GM23248 (cell line): ENCODE measurements at regions not wholly inside any gene's neighbourhood (a gene's known extent, or its start where the extent isn't known, plus 50 kb on each side); places are given as distances from the start of the nearest gene placed in this dataset.

Experiments used
- DNase-seq: peaks from one replicate; pipeline ENCODE4 v3.0.0-alpha.2; 2015
- H2AFZ ChIP-seq: fragments of 200-600 bp; sonication (generic); 2 replicates; pipeline ENCODE4 v1.6.1; 2016; ENCODE audit warnings: antibody characterized with exemption
- H3F3A ChIP-seq: fragments of 200-600 bp; sonication (generic); 2 replicates; pipeline ENCODE4 v1.6.1; 2016; ENCODE audit warnings: mild to moderate bottlenecking, antibody characterized with exemption, mixed run types; ENCODE audit not compliant: insufficient read depth
- H3K27ac ChIP-seq: fragments of 200-600 bp; sonication (generic); 2 replicates; pipeline ENCODE4 v1.5.1; 2016; ENCODE audit warnings: mild to moderate bottlenecking
- H3K27me3 ChIP-seq: fragments of 200-600 bp; sonication (generic); replicated peaks from 2 replicates; pipeline ENCODE4 v1.6.1; 2016; ENCODE audit warnings: mild to moderate bottlenecking; ENCODE audit not compliant: insufficient read depth
- H3K36me3 ChIP-seq: fragments of 200-600 bp; sonication (generic); 2 replicates; pipeline ENCODE4 v1.6.1; 2016; ENCODE audit warnings: low read depth, mild to moderate bottlenecking
- H3K4me1 ChIP-seq: fragments of 200-600 bp; sonication (generic); 2 replicates; pipeline ENCODE4 v1.6.1; 2016; ENCODE audit warnings: mild to moderate bottlenecking; ENCODE audit not compliant: insufficient read depth
- H3K4me2 ChIP-seq: fragments of 200-600 bp; sonication (generic); one replicate; pipeline ENCODE4 v1.6.1; 2016; ENCODE audit warnings: mild to moderate bottlenecking; ENCODE audit not compliant: unreplicated experiment
- H3K4me3 ChIP-seq: fragments of 200-600 bp; sonication (generic); 2 replicates; pipeline ENCODE4 v1.5.1; 2016; ENCODE audit warnings: mild to moderate bottlenecking
- H3K79me2 ChIP-seq: fragments of 200-600 bp; sonication (generic); 2 replicates; pipeline ENCODE4 v1.6.1; 2016; ENCODE audit warnings: mild to moderate bottlenecking; ENCODE audit not compliant: insufficient read depth
- H3K9ac ChIP-seq: fragments of 200-600 bp; sonication (generic); 2 replicates; pipeline ENCODE4 v1.6.1; 2016; ENCODE audit warnings: mild to moderate bottlenecking
- H3K9me2 ChIP-seq: fragments of 200-600 bp; sonication (generic); 2 replicates; pipeline ENCODE4 v1.6.1; 2016; ENCODE audit warnings: mixed run types, mild to moderate bottlenecking, moderate library complexity; ENCODE audit not compliant: insufficient read depth
- H3K9me3 ChIP-seq: fragments of 200-600 bp; sonication (generic); one replicate; pipeline ENCODE4 v1.6.1; 2017; ENCODE audit warnings: low read depth
- H4K20me1 ChIP-seq: fragments of 200-600 bp; sonication (generic); 2 replicates; pipeline ENCODE4 v1.6.0; 2016; ENCODE audit not compliant: insufficient read depth
- EZH2 ChIP-seq: fragments of 200-600 bp; sonication (generic); IDR thresholded peaks from 2 replicates; pipeline ENCODE4 v1.6.1; 2018; ENCODE audit warnings: antibody characterized with exemption, mild to moderate bottlenecking; ENCODE audit not compliant: insufficient read depth, poor library complexity, severe bottlenecking
- EZH2phosphoT487 ChIP-seq: fragments of 200-600 bp; sonication (generic); IDR thresholded peaks from 2 replicates; pipeline ENCODE4 v1.6.1; 2018; ENCODE audit warnings: antibody characterized with exemption, moderate library complexity, mild to moderate bottlenecking, low read depth; ENCODE audit not compliant: insufficient read depth
- WGBS, 2 experiments: methylation state at CpG; one replicate each; pipeline ENCODE4 v1.1.6; 2015 to 2017; ENCODE audit warnings: low lambda C conversion rate in 2 of 2, low coverage in 1 of 2; ENCODE audit errors: missing lambda C conversion rate in 2 of 2; 5-methylcytosine and 5-hydroxymethylcytosine counted together
- in situ Hi-C: fragments of 300-500 bp; cut with MboI; formaldehyde crosslinking; loops from 2 replicates; pipeline ENCODE4 v1.15.0; 2020

- H3F3A ChIP-seq = no peaks in the 10 kb centered on the region
- H4K20me1 ChIP-seq = no peaks in the 10 kb centered on the region
- H3K4me2 ChIP-seq = no peak overlapping the region
- H3K27ac ChIP-seq = no peak overlapping the region
- H2AFZ ChIP-seq = no peak overlapping the region
- H3K4me1 ChIP-seq = no peaks in the 10 kb centered on the region
- no peaks in the 10 kb centered on the region for H3K79me2 ChIP-seq
- peaks cover 5% of the 10 kb centered on the region; the same call in 1 of the 2 replicates for H3K9me2 ChIP-seq
- no peak for TF ChIP-seq EZH2phosphoT487
- no peaks in the 10 kb centered on the region for H3K27me3 ChIP-seq
- H3K9me3 ChIP-seq = peaks cover 4% of the 10 kb centered on the region
- no peaks in the 10 kb centered on the region for H3K36me3 ChIP-seq
- no peak overlapping the region for H3K9ac ChIP-seq
- H3K4me3 ChIP-seq = no peak overlapping the region
- in situ Hi-C loops = no loop called here
- 65% methylated on average over 2 of the region's 2 CpGs for WGBS, 2 experiments
- DNase-seq = no peak
Observed at GRCh38 chr4:14772388-14772787, 229.9 kb upstream of the CPEB2 start.

DNA sequence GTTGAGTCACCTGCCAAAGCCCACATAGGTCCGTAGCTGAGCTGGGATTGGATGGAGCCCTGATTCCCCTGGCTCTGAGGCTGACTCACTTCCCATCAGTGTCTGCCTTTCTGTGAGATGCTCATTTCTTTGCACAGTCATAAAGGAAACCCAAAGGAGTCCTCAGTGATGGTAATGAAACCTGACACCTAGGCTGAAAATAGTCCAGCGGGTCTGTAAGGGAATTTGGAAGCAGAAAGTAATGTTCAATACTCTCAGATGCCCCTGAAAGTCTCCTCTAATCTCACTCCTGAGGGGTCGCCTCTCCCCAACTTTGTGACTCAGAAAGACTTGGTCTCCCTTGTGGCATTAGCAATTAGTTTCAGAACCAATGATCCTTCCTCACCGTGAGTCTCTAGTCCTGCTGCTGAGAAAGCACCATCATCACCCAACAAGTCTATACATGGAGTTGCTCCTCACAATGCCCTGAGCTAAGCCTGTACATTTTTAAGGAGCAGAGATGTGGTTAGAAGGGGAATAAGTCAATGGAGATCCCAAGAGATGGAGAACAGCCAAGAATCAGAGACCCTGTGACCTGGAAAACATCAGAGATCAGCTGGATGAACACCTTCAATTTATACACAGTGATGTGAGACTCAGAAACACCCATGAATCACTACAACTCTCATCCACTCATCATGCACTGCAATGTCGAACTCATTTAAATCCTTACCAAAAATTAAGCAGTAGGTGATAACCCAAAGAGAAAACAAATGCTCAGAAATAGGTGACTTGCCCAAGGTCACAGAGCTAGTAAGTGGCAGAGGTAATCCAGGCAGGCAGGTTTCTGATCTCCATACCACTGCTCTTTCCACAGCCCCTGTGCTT lies 219.0 kb upstream of the CPEB2 start:
- Histone ChIP-seq H3K9me3 (no peaks in the 10 kb centered on the region), H3K27ac (no peak overlapping the region), H3K4me1 (no peaks in the 10 kb centered on the region), H3K4me2 (no peak overlapping the region), H3K9me2 (no peaks in the 10 kb centered on the region), H3F3A (no peaks in the 10 kb centered on the region), H2AFZ (no peak overlapping the region), H3K36me3 (no peaks in the 10 kb centered on the region), H3K4me3 (no peak overlapping the region), H4K20me1 (no peaks in the 10 kb centered on the region), H3K9ac (no peak overlapping the region), H3K27me3 (no peaks in the 10 kb centered on the region), H3K79me2 (no peaks in the 10 kb centered on the region)
- in situ Hi-C loops = no loop called here
- DNase-seq = peak; percentile 39
- 23 to 28% methylated on average over 5 of the region's 5 CpGs for WGBS, 2 experiments
- no peak for TF ChIP-seq EZH2phosphoT487
- TF ChIP-seq EZH2 = no peak

DNA sequence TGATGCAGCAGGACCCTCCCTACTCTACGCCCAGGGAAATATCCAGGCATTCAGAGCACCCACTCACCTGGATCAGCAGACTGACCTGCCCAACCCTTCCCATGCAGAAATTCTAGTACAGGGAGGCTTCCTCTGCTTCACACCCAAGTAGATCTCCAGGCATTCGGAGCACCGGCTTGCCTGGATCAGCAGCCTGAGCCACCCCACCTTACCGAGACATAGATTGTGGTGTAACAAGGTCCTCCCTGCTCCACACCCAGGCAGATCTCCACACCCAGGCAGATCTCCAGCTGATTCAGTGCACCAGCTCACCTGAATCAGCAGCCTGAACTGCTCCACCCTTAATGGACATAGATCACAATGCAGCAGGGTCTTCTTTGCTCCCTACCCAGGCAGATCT lies 215.1 kb upstream of the CPEB2 start:
- no peak overlapping the region for H3K27ac ChIP-seq
- H2AFZ ChIP-seq = no peak overlapping the region
- H3K79me2 ChIP-seq = no peaks in the 10 kb centered on the region
- DNase-seq = no peak
- H3F3A ChIP-seq = no peaks in the 10 kb centered on the region
- TF ChIP-seq EZH2phosphoT487 (no peak), EZH2 (no peak)
- no peak overlapping the region for H3K9ac ChIP-seq
- WGBS, 2 experiments = 26% methylated on average over 4 of the region's 4 CpGs
- H3K4me2 ChIP-seq = no peak overlapping the region
- no peak overlapping the region for H3K4me3 ChIP-seq
- no peaks in the 10 kb centered on the region for H4K20me1 ChIP-seq
- H3K9me2 ChIP-seq = no peaks in the 10 kb centered on the region
- in situ Hi-C loops = no loop called here
- H3K9me3 ChIP-seq = no peaks in the 10 kb centered on the region
- no peaks in the 10 kb centered on the region for H3K4me1 ChIP-seq
- H3K36me3 ChIP-seq = no peaks in the 10 kb centered on the region
- 0 out of 2 replicates have a peak, but pooled peaks cover 3% of the 10 kb centered on the region for H3K27me3 ChIP-seq

DNA sequence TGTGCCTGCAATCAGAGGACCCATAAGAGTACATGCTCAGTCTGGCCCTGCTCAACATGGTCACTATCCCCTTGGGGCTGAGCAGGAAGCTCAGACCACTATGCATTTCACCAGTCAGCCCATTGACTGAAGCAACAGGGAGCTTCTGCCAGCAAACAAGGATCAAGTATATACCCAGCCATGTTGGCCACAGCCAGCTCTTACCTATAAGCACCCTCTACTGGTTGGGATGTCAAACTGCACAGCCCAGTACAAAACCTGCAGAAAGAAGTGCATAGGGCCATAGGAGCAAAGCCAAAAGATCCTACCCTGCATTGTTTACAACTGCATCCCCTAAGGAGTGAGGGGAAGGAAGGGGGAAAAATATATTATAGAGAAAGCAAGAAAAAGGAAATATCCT lies 214.4 kb upstream of the CPEB2 start:
- Histone ChIP-seq H2AFZ (no peak overlapping the region), H3K9ac (no peak overlapping the region), H3K36me3 (no peaks in the 10 kb centered on the region), H3K9me2 (no peaks in the 10 kb centered on the region), H3K9me3 (no peaks in the 10 kb centered on the region), H3F3A (no peaks in the 10 kb centered on the region), H3K4me3 (no peak overlapping the region), H4K20me1 (no peaks in the 10 kb centered on the region), H3K27ac (no peak overlapping the region), H3K4me2 (no peak overlapping the region), H3K4me1 (no peaks in the 10 kb centered on the region), H3K27me3 (0 out of 2 replicates have a peak, but pooled peaks cover 3% of the 10 kb centered on the region), H3K79me2 (no peaks in the 10 kb centered on the region)
- in situ Hi-C loops = no loop called here
- peak; percentile 30 for DNase-seq
- TF ChIP-seq EZH2 (no peak), EZH2phosphoT487 (no peak)

- Histone ChIP-seq H4K20me1 (no peaks in the 10 kb centered on the region), H3K36me3 (no peaks in the 10 kb centered on the region), H3K79me2 (no peaks in the 10 kb centered on the region), H3K4me1 (no peaks in the 10 kb centered on the region), H3F3A (no peaks in the 10 kb centered on the region), H3K9me2 (no peaks in the 10 kb centered on the region), H3K27me3 (0 out of 2 replicates have a peak, but pooled peaks cover 3% of the 10 kb centered on the region), H3K9me3 (no peaks in the 10 kb centered on the region), H3K27ac (no peak overlapping the region), H3K4me3 (no peak overlapping the region), H3K9ac (no peak overlapping the region), H2AFZ (no peak overlapping the region), H3K4me2 (no peak overlapping the region)
- in situ Hi-C loops = no loop called here
- TF ChIP-seq EZH2 (no peak), EZH2phosphoT487 (no peak)
- no peak for DNase-seq
Observed at GRCh38 chr4:14790494-14790893, 211.8 kb upstream of the CPEB2 start.
